H1 (cell line): ENCODE measurements at regions not wholly inside any gene's neighbourhood (a gene's known extent, or its start where the extent isn't known, plus 50 kb on each side); places are given as distances from the start of the nearest gene placed in this dataset.

Experiments used
- CTCF ChIA-PET: fragments of 300-600 bp; sonication (Branson Sonifier 250); formaldehyde crosslinking; loops from one replicate; lab custom pipeline; 2021; ENCODE audit not compliant: partially characterized antibody; lab: Charles Lee
- POLR2A ChIA-PET: fragments of 300-600 bp; sonication (Branson Sonifier 250); formaldehyde crosslinking; loops from one replicate; lab custom pipeline; 2021; ENCODE audit warnings: inconsistent platforms; ENCODE audit not compliant: partially characterized antibody; lab: Charles Lee
- DNase-seq, 2 experiments: peaks; one replicate each; pipeline versions ENCODE4 v3.0.0 to v3.0.0-alpha.2; 2010 to 2022; ENCODE audit warnings: low spot score in 2 of 2, low read depth in 1 of 2, mixed read lengths in 1 of 2
- FAIRE-seq: peaks from 2 replicates; lab custom pipeline; 2011; peaks lifted over from hg19 to GRCh38; lab: Jason Lieb, UNC
- H2AFZ ChIP-seq: 2 replicates; pipeline ENCODE4 v1.8.1; 2012; ENCODE audit warnings: low read length, inconsistent platforms
- H2AK5ac ChIP-seq: 2 replicates; pipeline ENCODE4 v1.6.1; 2013; ENCODE audit warnings: low read depth, low read length
- H2BK120ac ChIP-seq: replicated peaks from 2 replicates; pipeline ENCODE3; 2013; ENCODE audit warnings: low read depth, low read length, inconsistent platforms
- H2BK12ac ChIP-seq: 2 replicates; pipeline ENCODE4 v1.6.1; 2013; ENCODE audit warnings: low read depth, low read length
- H2BK15ac ChIP-seq: 2 replicates; pipeline ENCODE4 v1.6.1; 2013; ENCODE audit warnings: low read length
- H2BK20ac ChIP-seq: 2 replicates; pipeline ENCODE4 v1.6.1; 2013; ENCODE audit warnings: low read length
- H2BK5ac ChIP-seq: 2 replicates; pipeline ENCODE4 v1.6.1; 2013; ENCODE audit warnings: low read depth, low read length
- H3K14ac ChIP-seq: 2 replicates; pipeline ENCODE4 v1.6.1; 2013; ENCODE audit warnings: inconsistent platforms; ENCODE audit not compliant: insufficient read length
- H3K18ac ChIP-seq: 2 replicates; pipeline ENCODE4 v1.6.1; 2013; ENCODE audit warnings: low read length; ENCODE audit errors: extremely low read depth
- H3K23ac ChIP-seq: 2 replicates; pipeline ENCODE4 v1.6.1; 2013; ENCODE audit warnings: inconsistent platforms; ENCODE audit not compliant: insufficient read length
- H3K23me2 ChIP-seq: 2 replicates; pipeline ENCODE4 v1.6.1; 2013; ENCODE audit warnings: low read depth, low read length
- H3K27ac ChIP-seq: 2 replicates; pipeline ENCODE4 v1.6.1; 2011; ENCODE audit warnings: low read depth, low read length, inconsistent platforms
- H3K27me3 ChIP-seq, 4 experiments: replicated peaks in 1 of 4; 1 replicate in 1 of 4; 2 replicates in 3 of 4; pipeline versions ENCODE4 v1.6.1 to v1.8.1; 2011 to 2013; ENCODE audit warnings: low read length in 3 of 4, mild to moderate bottlenecking in 3 of 4, inconsistent platforms in 2 of 4, mixed read lengths in 2 of 4, moderate library complexity in 1 of 4; ENCODE audit not compliant: control insufficient read depth in 3 of 4, insufficient read depth in 3 of 4; ENCODE audit errors: extremely low read depth in 1 of 4
- H3K36me3 ChIP-seq, 4 experiments: 2 replicates each; pipeline versions ENCODE4 v1.6.1 to v1.8.1; 2011 to 2013; ENCODE audit warnings: mild to moderate bottlenecking in 4 of 4, low read length in 3 of 4, moderate library complexity in 2 of 4, control low read depth in 1 of 4, inconsistent platforms in 1 of 4; ENCODE audit not compliant: insufficient read depth in 4 of 4, control insufficient read depth in 2 of 4
- H3K4ac ChIP-seq: replicated peaks from 2 replicates; pipeline ENCODE3; 2013; ENCODE audit warnings: low read length, low read depth, mixed read lengths, inconsistent platforms; ENCODE audit not compliant: insufficient read length
- H3K4me1 ChIP-seq, 4 experiments: replicated peaks in 1 of 4; 1 replicate in 1 of 4; 2 replicates in 3 of 4; pipeline versions ENCODE4 v1.6.1 to v1.8.1; 2011 to 2013; ENCODE audit warnings: low read length in 3 of 4, inconsistent platforms in 2 of 4, mixed read lengths in 1 of 4; ENCODE audit not compliant: insufficient read depth in 4 of 4, control insufficient read depth in 3 of 4
- H3K4me2 ChIP-seq, 2 experiments: 2 replicates each; pipeline versions ENCODE4 v1.6.1 to v1.8.1; 2011 to 2013; ENCODE audit warnings: low read depth in 2 of 2, low read length in 2 of 2, control low read depth in 1 of 2, inconsistent platforms in 1 of 2, mild to moderate bottlenecking in 1 of 2; ENCODE audit not compliant: insufficient read depth in 1 of 2
- H3K4me3 ChIP-seq, 4 experiments: fragments of 200-600, 300-600 bp in 1 of 4; sonication (generic), shearing (Covaris generic), sonication (Bioruptor Twin) in 1 of 4; 2 replicates each; pipeline versions ENCODE4 v1.5.1 to v1.8.1; 2011 to 2016; ENCODE audit warnings: low read length in 4 of 4, low read depth in 3 of 4, control low read depth in 2 of 4, inconsistent platforms in 2 of 4, mild to moderate bottlenecking in 2 of 4, mixed read lengths in 1 of 4, moderate library complexity in 1 of 4; ENCODE audit not compliant: insufficient read depth in 2 of 4; ENCODE audit errors: extremely low read depth in 1 of 4
- H3K56ac ChIP-seq: replicated peaks from 2 replicates; pipeline ENCODE3; 2013; ENCODE audit warnings: low read depth, mild to moderate bottlenecking, mixed read lengths, low read length, inconsistent platforms; ENCODE audit not compliant: insufficient read length
- H3K79me1 ChIP-seq: 2 replicates; pipeline ENCODE4 v1.6.1; 2013; ENCODE audit warnings: low read depth, low read length, control low read depth
- H3K79me2 ChIP-seq, 2 experiments: 2 replicates each; pipeline versions ENCODE4 v1.6.1 to v1.8.1; 2012 to 2013; ENCODE audit warnings: low read length in 2 of 2, mild to moderate bottlenecking in 2 of 2, inconsistent platforms in 1 of 2; ENCODE audit not compliant: insufficient read depth in 2 of 2, control insufficient read depth in 1 of 2
- H3K9ac ChIP-seq, 4 experiments: replicated peaks in 1 of 4; 1 replicate in 1 of 4; 2 replicates in 3 of 4; pipeline versions ENCODE4 v1.6.1 to v1.8.1; 2011 to 2013; ENCODE audit warnings: low read depth in 3 of 4, low read length in 3 of 4, control low read depth in 2 of 4, mild to moderate bottlenecking in 2 of 4, moderate library complexity in 2 of 4, inconsistent platforms in 1 of 4; ENCODE audit errors: extremely low read depth in 1 of 4
- H3K9me3 ChIP-seq, 2 experiments: 2 replicates each; pipeline versions ENCODE4 v1.6.1 to v1.8.1; 2012 to 2013; ENCODE audit warnings: mild to moderate bottlenecking in 2 of 2, moderate library complexity in 2 of 2, control low read depth in 1 of 2, inconsistent platforms in 1 of 2, low read depth in 1 of 2, low read length in 1 of 2, mixed read lengths in 1 of 2; ENCODE audit not compliant: insufficient read depth in 2 of 2
- H4K20me1 ChIP-seq, 2 experiments: replicated peaks in 1 of 2; 2 replicates each; pipeline versions ENCODE3 to v1.8.1; 2011 to 2013; ENCODE audit warnings: inconsistent platforms in 2 of 2, low read length in 2 of 2, mild to moderate bottlenecking in 1 of 2; ENCODE audit not compliant: insufficient read depth in 2 of 2, control insufficient read depth in 1 of 2
- H4K5ac ChIP-seq: 2 replicates; pipeline ENCODE4 v1.6.1; 2013; ENCODE audit warnings: low read length, low read depth, mixed read lengths, inconsistent platforms; ENCODE audit not compliant: insufficient read length
- H4K8ac ChIP-seq: 2 replicates; pipeline ENCODE4 v1.8.0; 2013; ENCODE audit warnings: mild to moderate bottlenecking, moderate library complexity, low read length, inconsistent platforms; ENCODE audit not compliant: insufficient read depth; ENCODE audit errors: extremely low read depth
- H4K91ac ChIP-seq: replicated peaks from 2 replicates; pipeline ENCODE3; 2013; ENCODE audit warnings: low read length, mixed read lengths, inconsistent platforms; ENCODE audit not compliant: insufficient read length
- ATF2 ChIP-seq: IDR thresholded peaks from 2 replicates; pipeline ENCODE4 v1.6.1; 2012; ENCODE audit warnings: low read length, inconsistent platforms
- CBX8 ChIP-seq: fragments of 300-800, 300-1000 bp; sonication (generic); IDR thresholded peaks from 2 replicates; pipeline ENCODE4 v1.7.1; 2016; ENCODE audit warnings: low read depth, low read length, borderline replicate concordance
- CHD1 ChIP-seq: IDR thresholded peaks from 2 replicates; pipeline ENCODE4 v1.6.1; 2012; ENCODE audit warnings: low read depth, low read length, improper control_type of control experiment
- JUND ChIP-seq: IDR thresholded peaks from 2 replicates; pipeline ENCODE4 v1.6.1; 2011; ENCODE audit warnings: mild to moderate bottlenecking, improper control_type of control experiment, low read length
- KDM1A ChIP-seq: fragments of 200-600, 300-600 bp; sonication (generic); IDR thresholded peaks from 2 replicates; pipeline ENCODE4 v1.7.1; 2016; ENCODE audit warnings: mild to moderate bottlenecking, low read length, borderline replicate concordance
- RFX5 ChIP-seq: IDR thresholded peaks from 2 replicates; pipeline ENCODE4 v1.6.1; 2011; ENCODE audit warnings: low read depth, low read length, improper control_type of control experiment, borderline replicate concordance
- SP1 ChIP-seq: IDR thresholded peaks from 2 replicates; pipeline ENCODE4 v1.6.1; 2011; ENCODE audit warnings: low read depth, low read length
- SP2 ChIP-seq: IDR thresholded peaks from 2 replicates; pipeline ENCODE4 v1.6.1; 2012; ENCODE audit warnings: mild to moderate bottlenecking, low read length, inconsistent platforms
- WGBS, 2 experiments: shearing (Covaris generic) in 1 of 2; methylation state at CpG; one replicate each; pipeline versions ENCODE4 v1.1.6 to v1.1.7; 2013 to 2015; ENCODE audit warnings: low lambda C conversion rate in 2 of 2, mixed read lengths in 2 of 2, inconsistent platforms in 1 of 2, low coverage in 1 of 2, missing lambda C conversion rate in 1 of 2; ENCODE audit not compliant: insufficient replicate concordance in 2 of 2, insufficient coverage in 1 of 2, insufficient read length in 1 of 2; ENCODE audit errors: extremely low coverage in 1 of 2, missing lambda C conversion rate in 1 of 2; 5-methylcytosine and 5-hydroxymethylcytosine counted together

GRCh38 chr7:18191341-18191740, 163.7 kb upstream of the PRPS1L1 start:
- Histone ChIP-seq H4K91ac (no peak overlapping the region), H3K56ac (no peak overlapping the region), H3K18ac (no peak overlapping the region), H3K4ac (no peak overlapping the region), H3K79me2 (no peaks in the 10 kb centered on the region), H2BK20ac (no peak overlapping the region), H3K36me3 (no peaks in the 10 kb centered on the region), H3K9ac (no peak overlapping the region), H4K8ac (no peak overlapping the region), H3K79me1 (no peaks in the 10 kb centered on the region), H4K5ac (no peak overlapping the region), H2BK15ac (no peak overlapping the region), H3K4me2 (no peak overlapping the region), H3K9me3 (no peaks in the 10 kb centered on the region), H4K20me1 (no peaks in the 10 kb centered on the region), H3K4me3 (no peak overlapping the region), H2BK120ac (no peak overlapping the region), H3K27ac (no peak overlapping the region), H2AFZ (no peak overlapping the region), H3K4me1 (no peaks in the 10 kb centered on the region), H2BK12ac (no peak overlapping the region), H3K23ac (no peak overlapping the region), H3K27me3 (no peaks in the 10 kb centered on the region), H2AK5ac (no peak overlapping the region), H3K14ac (no peak overlapping the region), H3K23me2 (no peaks in the 10 kb centered on the region; the same call in 1 of the 2 replicates), H2BK5ac (no peak overlapping the region)
- TF ChIP-seq JUND (no peak), CBX8 (no peak), KDM1A (no peak), CHD1 (no peak), ATF2 (no peak), SP2 (no peak), SP1 (no peak), RFX5 (no peak)
- POLR2A ChIA-PET = no interaction called here
- CTCF ChIA-PET = interaction anchor here (0.7 kb wide), 1 partner anchor 103 kb away, joined by 3 read pairs; no protein-coding TSS in a partner anchor
- WGBS, 2 experiments = 81% methylated on average over 2 of the region's 2 CpGs; no CpG with 5 or more reads in 1 of the 2 experiments
- FAIRE-seq = no peak
- DNase-seq = no peak
